GM19025 (cell line): ENCODE measurements at regions not wholly inside any gene's neighbourhood (a gene's known extent, or its start where the extent isn't known, plus 50 kb on each side); places are given as distances from the start of the nearest gene placed in this dataset.
A peak's percentile ranks its signal among the peaks of the same experiment; 100 is the strongest.

Experiments
- ATAC-seq: cut with Tn5 transposase; IDR thresholded peaks from one replicate; pipeline ENCODE4 v1.9.1; 2021; ENCODE audit warnings: mild to moderate bottlenecking, low read depth, moderate library complexity; ENCODE audit not compliant: unreplicated experiment

DNA sequence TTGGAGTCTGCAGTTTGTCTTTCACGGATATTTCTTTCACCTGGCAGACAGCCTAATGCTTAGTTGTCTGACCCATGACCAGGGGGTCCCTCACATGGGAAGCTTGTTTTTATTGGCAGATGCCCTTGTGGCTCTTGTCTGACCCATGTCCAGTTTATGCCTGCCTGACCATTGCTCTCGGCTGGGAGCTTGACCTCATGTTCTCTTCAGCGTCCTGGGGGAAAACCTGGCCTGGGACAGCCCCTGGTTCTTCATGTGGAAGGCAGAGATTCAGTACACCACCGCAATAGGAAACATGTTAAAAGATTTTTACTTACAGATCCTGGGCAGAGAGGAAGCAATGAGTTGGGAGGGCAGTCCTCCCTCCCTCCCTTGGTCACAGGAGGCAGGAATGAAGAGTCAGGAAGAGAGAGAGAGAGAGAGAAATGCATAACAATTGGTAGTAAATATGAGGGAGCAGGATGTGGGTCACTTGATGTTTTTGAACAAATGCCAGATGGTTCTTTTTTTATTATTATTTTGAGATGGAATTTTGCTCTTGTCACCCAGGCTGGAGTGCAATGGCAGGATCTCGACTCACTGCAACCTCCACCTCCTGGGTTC lies 302.7 kb upstream of the MYOCD start:
- no peak for ATAC-seq

DNA sequence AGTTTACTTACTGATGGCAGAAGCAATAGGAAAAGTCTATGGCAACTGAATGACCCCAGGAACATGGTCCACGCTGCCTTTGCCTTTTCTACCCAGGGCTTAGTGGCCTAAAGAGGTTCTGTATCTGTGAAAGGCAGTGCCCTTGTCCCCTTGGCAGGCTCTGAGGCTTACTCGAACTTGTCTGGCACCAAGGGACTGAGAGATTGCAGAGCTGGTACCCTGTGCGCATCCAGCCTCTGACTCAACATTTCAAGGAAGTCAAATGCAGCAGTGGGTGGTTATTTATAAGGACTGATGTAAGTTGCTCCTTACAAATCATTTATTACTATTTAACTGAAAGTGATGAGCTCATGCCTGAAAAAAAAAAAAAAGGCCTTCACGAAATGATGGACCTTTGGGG lies 299.9 kb upstream of the MYOCD start:
- ATAC-seq, result no peak

DNA sequence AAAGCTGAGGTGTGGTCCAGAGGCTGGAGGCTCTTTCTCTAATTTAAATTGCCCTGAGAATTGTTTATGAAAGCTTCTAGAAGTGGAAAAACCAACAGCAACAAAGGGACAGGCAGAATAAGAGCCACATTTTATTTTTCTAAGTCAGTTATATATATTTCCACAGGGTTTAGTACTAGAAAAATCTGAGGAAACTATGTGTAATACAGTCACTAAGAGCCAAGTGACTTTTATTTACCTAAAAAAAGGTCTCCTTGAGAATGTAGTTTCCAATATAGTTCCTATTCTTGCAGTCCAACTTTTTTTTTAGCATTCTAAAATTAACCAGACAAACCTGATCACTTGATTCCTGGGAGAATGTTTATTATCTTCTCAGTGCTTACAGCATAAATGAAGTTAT lies 296.6 kb upstream of the MYOCD start:
- ATAC-seq, result no peak

DNA sequence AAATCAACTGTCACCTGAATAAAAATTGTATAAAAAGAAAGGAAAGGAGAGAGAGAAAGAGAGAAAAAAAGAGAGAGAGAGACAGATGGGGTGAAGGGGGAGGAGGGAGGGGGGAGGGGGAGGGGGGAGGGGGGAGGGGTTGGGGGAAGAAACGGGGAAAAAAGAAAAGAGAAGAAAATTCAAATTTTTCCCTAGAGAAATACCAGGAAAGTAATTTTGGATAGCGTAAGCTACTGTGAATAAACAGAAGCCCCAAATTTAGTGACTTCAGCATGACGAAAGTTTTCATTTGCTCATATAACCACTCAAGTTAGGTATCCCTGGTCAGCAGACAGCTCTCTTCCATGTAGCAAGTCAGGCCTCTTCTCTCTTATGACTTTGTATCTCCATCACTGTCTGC lies 289.4 kb upstream of the MYOCD start:
- no peak for ATAC-seq

DNA sequence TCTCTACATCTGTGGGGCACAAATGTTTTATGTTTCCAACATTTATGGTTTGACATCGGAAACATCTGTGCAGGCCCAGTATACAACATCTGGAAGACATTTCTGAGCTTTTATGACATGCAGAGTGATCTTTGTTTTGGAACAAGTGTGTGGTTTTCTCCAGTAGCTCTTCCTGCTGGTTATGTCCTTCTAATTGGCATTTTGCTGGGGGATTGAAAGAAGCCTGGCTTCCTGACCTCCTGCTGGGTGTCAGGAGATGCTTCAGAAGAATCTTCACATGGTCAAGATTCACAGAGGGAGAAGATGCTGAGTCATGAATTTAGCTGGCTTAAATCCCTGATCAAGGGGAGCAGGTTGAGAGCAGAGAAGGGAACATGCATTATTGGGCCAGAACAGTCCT lies 279.5 kb upstream of the MYOCD start:
- ATAC-seq, result no peak

DNA sequence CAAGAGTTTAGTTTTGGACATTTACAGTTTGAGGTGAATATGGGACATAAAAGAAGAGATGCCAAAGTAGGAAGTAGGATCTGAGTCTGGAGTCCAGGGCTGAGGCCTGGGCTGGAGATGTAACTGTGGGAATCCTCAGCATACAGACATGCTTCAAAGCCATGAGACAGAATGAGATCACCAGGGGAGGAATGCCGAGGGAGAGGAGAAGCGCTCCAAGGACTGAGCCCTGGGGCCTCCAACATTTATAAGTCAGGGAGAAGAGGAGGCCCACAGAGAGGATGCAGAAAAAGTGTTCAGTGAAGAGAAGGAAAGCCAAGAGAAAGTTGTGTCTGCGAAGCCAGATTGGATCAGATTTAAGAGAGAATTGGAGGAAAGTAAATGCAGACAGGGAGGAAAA lies 277.5 kb upstream of the MYOCD start:
- no peak for ATAC-seq

DNA sequence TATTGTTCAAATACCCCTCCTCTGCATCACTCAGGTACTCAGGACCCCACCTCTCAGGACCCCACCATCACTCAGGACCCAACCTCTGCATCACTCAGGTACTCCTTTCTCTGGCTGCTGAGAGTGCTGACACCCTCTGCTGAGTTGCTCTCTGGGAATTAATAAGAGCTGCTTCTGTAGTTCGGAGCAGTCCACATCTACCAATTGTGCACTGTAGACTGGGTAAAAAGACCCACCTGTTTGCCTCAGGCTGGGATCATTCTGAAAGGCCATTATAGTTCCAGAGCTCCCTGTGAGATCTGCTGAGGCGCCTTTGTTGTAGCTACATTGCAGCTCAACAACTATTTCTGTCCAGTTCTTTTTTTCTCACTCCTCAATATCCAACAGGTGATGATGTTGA lies 276.3 kb upstream of the MYOCD start:
- ATAC-seq, result no peak

DNA sequence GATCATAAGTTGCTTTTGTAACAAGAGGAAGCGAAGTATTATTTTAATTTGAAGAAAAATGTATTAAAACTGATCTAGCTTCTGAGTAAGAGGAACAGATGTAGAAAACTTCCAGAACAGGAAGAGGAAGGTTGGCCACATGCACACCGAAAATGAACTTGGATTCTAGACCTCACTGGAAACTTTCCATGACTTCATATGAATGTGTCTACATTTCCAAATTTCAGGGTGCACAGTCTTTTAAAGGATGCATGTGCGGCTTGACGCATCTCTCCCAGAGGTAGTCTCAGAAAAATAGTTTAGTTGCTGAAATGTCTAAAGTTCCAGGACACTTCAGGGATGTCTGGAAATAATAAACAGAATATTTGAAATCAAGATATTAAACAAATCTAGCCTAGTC lies 275.1 kb upstream of the MYOCD start:
- no peak for ATAC-seq

DNA sequence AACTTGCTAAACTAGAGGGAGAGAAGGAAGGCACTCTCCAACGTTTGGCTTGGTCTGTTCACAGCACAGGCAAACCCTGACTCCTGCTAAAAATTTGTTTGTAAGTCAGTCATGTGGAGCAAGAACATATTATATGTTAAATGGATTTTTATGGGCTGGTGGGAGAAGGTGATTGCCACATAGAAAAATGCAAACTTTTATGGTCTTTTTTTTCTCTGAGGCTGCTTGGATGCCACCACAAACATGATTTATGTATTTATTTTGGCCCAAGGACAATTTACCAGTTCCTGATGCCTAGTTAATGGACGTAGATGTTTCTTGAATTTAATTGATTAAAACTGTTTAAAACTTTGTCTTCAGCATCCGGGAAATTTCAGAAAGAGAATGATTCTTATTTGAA lies 274.2 kb upstream of the MYOCD start:
- no peak for ATAC-seq

DNA sequence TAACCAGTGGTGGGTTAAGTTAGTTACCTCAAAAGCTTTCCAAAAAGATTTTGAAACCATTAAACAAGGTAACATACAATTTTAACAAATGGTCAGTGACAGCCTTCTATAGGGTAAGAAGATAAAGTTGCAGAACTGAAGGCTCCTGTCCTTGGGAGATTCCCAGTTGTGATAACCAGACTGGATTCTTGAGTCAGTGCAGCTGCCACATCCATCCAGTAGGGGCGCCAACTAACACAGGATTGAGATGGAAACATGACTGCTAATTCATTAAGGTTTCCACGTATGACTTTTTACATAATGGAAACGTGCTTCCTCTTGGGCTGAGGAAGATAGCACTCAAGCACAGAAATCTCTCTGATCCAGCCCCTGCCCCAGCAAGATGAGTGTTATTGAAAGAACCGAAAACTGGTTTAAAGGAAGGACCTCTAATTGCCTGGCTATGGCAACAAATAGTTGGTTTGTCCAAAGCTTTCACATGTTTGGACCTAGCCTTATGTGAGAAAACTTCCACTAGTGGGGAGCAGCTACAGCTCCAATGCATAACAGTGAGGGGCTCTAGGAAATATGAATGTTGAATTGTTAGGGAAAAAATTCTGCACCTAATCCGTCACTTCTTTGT lies 269.8 kb upstream of the MYOCD start:
- ATAC-seq, result no peak

DNA sequence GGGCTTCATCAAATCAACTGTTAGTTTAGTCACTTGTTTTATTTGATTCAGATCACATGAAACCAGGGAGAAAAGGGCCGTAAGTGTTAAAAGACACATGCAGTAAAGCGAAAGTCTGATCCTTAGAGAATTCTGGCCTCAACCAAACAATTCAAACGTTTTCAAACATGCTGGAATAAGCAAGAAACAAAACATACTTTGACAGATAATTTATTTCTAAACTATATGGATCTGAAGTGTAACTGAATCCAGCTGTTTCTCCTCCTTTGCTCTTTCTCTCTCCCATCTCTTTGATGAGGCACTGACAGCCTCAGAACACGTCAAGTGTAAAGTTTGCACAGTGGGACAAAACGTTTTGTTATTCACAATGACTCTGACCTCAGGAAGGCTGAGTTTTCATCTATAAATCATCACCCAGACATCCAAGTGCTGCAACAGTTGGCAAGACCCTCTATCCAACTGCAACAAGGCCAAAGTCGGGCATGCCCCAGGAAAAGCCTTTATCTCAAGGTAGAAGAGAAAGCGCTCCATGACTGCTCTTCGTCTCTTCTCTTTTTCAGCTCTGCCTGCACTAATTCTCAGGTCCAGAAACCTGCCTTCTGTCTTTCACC lies 267.1 kb upstream of the MYOCD start:
- no peak for ATAC-seq

DNA sequence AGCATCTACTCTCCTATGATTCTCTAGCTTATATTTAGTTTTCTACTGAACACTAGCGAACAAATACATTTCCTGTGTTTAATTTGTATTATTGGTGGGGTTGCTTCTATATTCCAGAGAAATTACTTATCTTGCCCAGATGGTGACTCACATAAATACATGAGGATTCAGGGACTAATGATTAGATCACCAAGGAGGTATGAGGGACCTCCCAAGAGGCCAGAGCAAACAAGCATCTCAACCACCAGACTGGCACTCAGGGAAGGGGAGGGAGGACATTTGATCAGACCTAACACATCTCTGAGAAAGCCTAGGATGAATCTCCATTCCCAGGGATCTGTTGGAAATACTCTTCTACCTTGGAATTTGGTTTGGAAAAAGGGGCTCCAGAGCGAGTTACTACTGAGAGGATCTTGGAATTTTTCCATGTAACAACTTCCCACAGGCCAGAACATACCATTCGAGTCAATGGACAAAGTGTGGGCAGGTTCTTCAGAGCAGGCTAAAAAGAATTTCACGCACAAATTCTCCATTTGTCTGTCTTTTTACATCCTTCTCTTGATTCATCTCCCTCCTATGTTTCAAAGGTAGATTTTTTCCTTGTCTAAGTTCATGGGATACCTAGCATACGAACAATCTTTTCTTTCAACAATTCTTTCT lies 262.6 kb upstream of the MYOCD start:
- no peak for ATAC-seq

DNA sequence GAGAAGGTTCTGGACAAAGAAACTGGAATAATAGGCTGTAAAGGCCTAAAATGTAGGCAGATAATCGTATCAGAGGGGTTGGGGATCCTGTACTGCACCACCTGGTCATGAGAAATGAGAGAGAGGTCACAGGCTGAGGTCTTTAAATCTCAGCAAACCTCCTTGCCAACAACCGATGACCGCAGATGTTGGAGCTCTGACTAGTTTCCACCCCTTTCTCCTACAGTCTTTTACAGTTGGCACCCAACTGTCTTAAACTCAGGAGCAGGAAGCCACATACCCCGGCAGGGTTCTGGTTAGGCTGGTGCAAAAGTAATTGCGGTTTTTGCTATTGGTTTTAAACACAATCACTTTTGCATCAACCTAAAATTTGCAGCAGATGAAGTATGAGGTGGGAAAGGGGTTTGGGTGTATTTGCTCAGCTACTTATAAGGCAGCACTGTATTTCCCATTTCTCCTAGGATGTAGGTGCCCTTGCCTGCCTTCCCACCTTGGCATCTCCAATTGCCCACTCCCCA lies 261.8 kb upstream of the MYOCD start:
- ATAC-seq, result no peak

DNA sequence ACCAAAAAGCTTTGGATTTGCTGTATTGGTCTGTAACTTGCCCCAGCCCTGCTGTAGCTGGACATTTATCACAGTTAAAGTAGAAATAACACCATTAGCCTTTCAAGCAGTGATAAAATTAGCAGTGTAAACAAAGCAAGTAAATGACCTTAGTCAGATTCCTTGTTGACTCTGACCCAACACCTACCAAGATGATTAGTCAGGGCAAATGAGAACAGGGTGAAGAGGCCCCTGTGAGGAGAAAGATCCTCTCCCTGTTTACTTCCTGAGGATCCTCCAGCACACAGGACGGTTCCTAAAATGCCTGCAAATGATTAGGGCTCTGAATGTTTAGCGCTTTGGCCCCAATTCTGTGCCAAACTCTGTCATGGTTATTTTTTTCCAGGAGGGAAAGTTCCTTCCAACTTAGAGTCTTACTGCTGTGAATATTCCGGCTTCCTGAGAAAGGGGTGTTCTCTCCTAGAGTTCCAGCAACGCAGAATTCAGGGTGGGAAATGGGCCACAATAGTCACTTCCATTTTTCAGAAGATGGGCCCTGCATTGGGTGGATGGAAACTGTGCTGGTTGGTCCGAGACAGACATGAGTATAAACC lies 259.0 kb upstream of the MYOCD start:
- ATAC-seq, result no peak

DNA sequence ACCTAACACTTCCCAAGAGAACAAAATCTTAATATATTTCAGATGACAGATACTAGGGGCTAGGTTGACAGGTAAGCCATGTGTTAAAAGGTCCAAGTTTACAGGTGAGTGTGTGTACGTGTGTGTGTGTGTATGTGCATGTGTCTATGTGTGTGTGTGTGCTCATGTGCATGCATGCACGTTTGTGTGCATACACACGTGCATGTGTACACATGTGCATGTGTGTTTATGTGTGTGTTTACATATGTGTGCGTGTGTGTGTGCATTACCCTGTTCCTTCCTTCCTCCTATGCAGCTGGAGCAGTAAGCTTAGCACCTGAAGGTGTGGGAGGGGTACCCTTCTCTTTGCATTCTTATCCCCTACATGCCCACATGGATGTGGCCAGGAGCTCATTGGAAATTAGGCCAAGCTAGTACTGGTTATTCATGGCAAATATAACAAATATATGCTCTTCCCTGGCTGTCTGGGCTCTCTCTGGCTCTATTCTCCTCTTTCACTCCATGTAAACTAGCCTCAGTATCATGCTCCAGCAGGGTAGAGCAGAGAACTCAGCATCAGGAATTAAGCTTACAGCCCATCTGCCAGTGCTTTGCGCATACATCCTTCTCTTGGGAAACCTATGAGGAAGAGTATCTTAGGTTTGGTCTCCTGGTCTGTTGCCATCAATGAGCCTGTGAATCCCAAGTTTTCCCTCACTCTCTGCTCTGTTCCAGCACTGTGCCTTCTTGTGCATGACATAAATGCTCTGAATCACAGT lies 258.0 kb upstream of the MYOCD start:
- ATAC-seq, result no peak

DNA sequence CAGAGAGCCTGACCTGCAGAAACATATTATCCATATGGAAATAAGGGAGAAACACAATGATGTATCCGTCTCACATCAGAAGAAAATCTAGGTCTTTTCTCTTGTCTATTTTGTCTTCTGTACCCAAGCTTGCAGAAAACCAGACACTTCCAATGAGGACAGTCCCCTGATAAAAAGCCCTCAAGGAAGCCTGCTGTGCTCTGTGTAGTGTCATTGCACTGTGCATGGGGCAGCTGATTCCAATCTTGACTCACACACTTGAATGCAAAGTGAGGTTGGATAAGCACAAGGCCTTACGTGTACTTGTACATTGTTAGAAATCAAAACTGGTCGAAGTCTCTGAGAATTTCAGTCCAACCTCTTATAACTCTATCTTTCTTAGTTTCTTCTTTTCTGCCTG lies 256.6 kb upstream of the MYOCD start:
- ATAC-seq, result no peak

DNA sequence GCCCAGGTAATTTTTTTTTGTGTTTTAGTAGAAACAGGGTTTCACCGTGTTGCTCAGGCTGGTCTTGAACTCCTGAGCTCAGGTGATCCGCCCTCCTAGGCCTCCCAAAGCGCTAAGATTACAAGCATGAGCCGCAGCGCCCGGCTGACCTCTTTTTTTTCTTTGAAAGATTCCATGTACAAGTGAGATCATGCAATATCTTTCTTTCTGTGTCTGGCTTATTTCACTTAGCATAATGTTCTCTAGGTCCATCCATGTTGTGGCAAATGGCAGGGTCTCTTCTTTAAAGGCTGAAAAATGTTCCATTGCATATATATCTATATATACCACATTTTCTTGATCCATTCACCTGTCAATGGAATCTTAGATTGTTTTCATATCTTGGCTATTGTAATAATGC lies 255.0 kb upstream of the MYOCD start:
- no peak for ATAC-seq

DNA sequence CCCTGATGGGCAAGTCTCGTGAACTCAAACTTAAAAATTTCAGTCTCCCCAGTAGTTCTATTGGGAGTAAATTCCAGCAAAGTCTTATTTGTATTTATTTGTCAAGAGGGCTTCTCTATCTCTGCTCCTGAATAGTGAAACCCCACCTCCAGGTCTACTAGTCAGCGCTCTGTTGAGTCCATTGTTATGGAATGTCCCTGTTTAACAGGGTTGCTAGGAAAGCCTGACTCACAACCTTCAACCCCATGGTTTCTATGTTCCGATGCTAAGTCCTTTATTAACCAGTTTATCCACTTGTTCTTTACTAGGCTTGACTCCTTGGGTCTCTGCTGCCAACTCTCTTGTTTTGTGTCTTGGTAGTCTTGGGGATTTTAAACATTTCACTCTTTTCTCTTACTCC lies 250.7 kb upstream of the MYOCD start:
- ATAC-seq, result no peak

DNA sequence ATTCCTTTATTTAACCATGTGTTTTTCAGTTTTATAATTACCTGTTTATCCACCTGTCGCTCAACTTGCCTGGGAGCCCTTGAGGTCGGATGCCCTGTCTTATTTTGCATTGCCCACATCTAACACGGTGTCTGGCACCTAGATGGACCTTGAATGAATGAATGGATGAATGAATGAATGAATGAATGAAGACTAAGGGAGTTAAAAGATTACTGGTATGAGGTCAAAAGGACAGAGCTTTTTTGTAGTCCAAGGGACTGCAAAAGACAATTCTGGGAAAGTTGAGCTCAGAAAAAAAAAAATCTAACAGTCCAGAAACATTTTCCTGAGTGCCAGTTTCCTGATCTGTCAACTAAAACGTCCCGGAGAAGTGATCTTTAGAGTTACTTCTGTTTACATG lies 244.6 kb upstream of the MYOCD start:
- ATAC-seq, result no peak

DNA sequence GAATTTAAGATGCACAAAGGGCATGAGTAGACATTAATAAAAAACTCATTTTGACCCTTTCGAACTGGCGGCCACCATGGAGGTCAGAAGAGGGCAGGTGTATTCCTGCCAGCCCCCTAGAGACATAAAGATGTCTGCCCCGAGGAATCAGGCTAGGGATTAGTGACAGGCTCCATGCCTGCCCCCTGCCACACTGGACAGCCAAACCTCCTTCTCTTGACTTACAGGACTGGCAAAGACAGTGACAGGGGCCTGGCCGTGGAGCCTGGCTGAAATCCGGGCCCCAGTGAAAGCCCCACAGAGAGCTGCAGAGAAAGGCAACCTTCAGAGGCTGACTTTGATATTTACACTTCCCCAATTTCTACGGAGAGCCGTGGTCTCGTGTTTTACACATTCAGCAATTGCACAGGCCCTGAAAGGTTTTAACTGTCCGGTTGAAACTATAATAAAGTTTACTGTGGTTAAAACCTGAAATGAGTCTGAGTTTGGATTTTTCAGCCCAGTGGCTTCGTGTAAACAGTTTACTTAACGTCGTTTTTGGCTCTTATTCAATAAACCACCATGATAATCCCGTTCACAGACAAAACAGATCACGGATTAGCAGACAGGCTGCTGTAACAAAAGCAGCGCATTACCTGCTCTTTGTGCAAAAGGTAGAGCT lies 243.9 kb upstream of the MYOCD start:
- ATAC-seq, result peak; percentile 80
